K562 (cell line): ENCODE measurements at regions not wholly inside any gene's neighbourhood (a gene's known extent, or its start where the extent isn't known, plus 50 kb on each side); places are given as distances from the start of the nearest gene placed in this dataset.

Source experiments
- ATAC-seq: fragments of 200-7000 bp; cut with Tn5 transposase; 3 replicates; pipeline ENCODE4 v1.9.1; 2020; ENCODE audit warnings: moderate library complexity
- BruUV-seq: library from RNA; stranded (reverse); fragments of 400-500 nt; replicated peaks from 2 replicates; lab custom pipeline; 2021; lab: Mats Ljungman, UMichigan
- CTCF ChIA-PET: fragments of 300-600 bp; formaldehyde crosslinking; extraction: SDS; loops from one replicate; lab custom pipeline; 2021; ENCODE audit warnings: low intra/inter-chr PET ratio; lab: Yijun Ruan, JAX
- POLR2A ChIA-PET: fragments of 300-600, 350-650 bp; sonication (Branson Sonifier 250); formaldehyde crosslinking; extraction: SDS; loops from one replicate; lab custom pipeline; 2021; ENCODE audit warnings: antibody characterized with exemption, inconsistent platforms; lab: Yijun Ruan, JAX
- DNase-seq, 4 experiments: peaks; one replicate each; pipeline versions ENCODE4 v3.0.0 to v3.0.0-alpha.2; 2011 to 2018; ENCODE audit warnings: low spot score in 3 of 4, mixed read lengths in 3 of 4; ENCODE audit errors: extremely low read depth in 1 of 4
- FAIRE-seq: peaks from 2 replicates; lab custom pipeline; 2011; peaks lifted over from hg19 to GRCh38; lab: Jason Lieb, UNC
- H2AFZ ChIP-seq: 2 replicates; pipeline ENCODE4 v1.6.0; 2011; ENCODE audit warnings: low read depth, low read length, control low read depth, inconsistent platforms
- H3K27ac ChIP-seq: fragments of 200-600 bp; 3 replicates; pipeline ENCODE4 v1.8.0; 2011; ENCODE audit warnings: low read depth, mild to moderate bottlenecking, control low read depth, inconsistent platforms, low read length, moderate library complexity, mixed read lengths; ENCODE audit errors: extremely low read depth
- H3K27me3 ChIP-seq, 2 experiments: fragments of 300-600 bp in 1 of 2; 2 replicates in 1 of 2; 3 replicates in 1 of 2; pipeline versions ENCODE4 v1.6.0 to v1.8.0; 2011; ENCODE audit warnings: inconsistent platforms in 2 of 2, low read length in 2 of 2, mild to moderate bottlenecking in 1 of 2, mixed read lengths in 1 of 2, moderate library complexity in 1 of 2; ENCODE audit not compliant: control insufficient read depth in 2 of 2, insufficient read depth in 2 of 2
- H3K36me3 ChIP-seq: fragments of 300-600 bp; 3 replicates; pipeline ENCODE4 v1.8.0; 2011; ENCODE audit warnings: mild to moderate bottlenecking, low read length, inconsistent platforms; ENCODE audit not compliant: control insufficient read depth, insufficient read depth
- H3K4me1 ChIP-seq, 2 experiments: fragments of 200-600 bp in 1 of 2; replicated peaks in 1 of 2; 2 replicates in 1 of 2; 3 replicates in 1 of 2; pipeline versions ENCODE4 v1.5.1 to v1.8.0; 2011; ENCODE audit warnings: inconsistent platforms in 2 of 2, low read length in 2 of 2, mild to moderate bottlenecking in 1 of 2, mixed read lengths in 1 of 2, moderate library complexity in 1 of 2; ENCODE audit not compliant: control insufficient read depth in 2 of 2, insufficient read depth in 2 of 2
- H3K4me2 ChIP-seq: 2 replicates; pipeline ENCODE4 v1.6.1; 2011; ENCODE audit warnings: low read length, control low read depth, inconsistent platforms, mixed read lengths; ENCODE audit not compliant: insufficient read depth
- H3K4me3 ChIP-seq: fragments of 200-600 bp; sonication (generic), shearing (Covaris generic); 2 replicates; pipeline ENCODE4 v1.5.1; 2016; ENCODE audit warnings: control low read depth, inconsistent platforms
- H3K79me2 ChIP-seq: fragments of 200-600 bp; 3 replicates; pipeline ENCODE4 v1.8.0; 2011; ENCODE audit warnings: low read length, inconsistent platforms; ENCODE audit not compliant: control insufficient read depth, insufficient read depth
- H3K9ac ChIP-seq, 2 experiments: 2 replicates each; pipeline versions ENCODE4 v1.6.0 to v1.6.1; 2011; ENCODE audit warnings: low read depth in 2 of 2, low read length in 2 of 2, control low read depth in 1 of 2, inconsistent platforms in 1 of 2, mild to moderate bottlenecking in 1 of 2, mixed read lengths in 1 of 2; ENCODE audit not compliant: insufficient read depth in 1 of 2
- H3K9me1 ChIP-seq: one replicate; pipeline ENCODE4 v1.6.0; 2011; ENCODE audit warnings: inconsistent platforms, mild to moderate bottlenecking, low read length, moderate library complexity; ENCODE audit not compliant: control insufficient read depth, insufficient read depth
- H3K9me3 ChIP-seq: replicated peaks from 2 replicates; pipeline ENCODE4 v1.5.1; 2011; ENCODE audit warnings: low read depth, low read length, inconsistent platforms; ENCODE audit not compliant: control insufficient read depth, insufficient read depth
- H4K20me1 ChIP-seq: replicated peaks from 2 replicates; pipeline ENCODE4 v1.6.1; 2011; ENCODE audit warnings: low read length, inconsistent platforms, mixed read lengths; ENCODE audit not compliant: control insufficient read depth, insufficient read depth
- BRD4 ChIP-seq: fragments of 200-600 bp; sonication (generic); IDR thresholded peaks from 2 replicates; pipeline ENCODE4 v1.6.1; 2017; ENCODE audit warnings: inconsistent platforms
- CBFA2T2 ChIP-seq: fragments of 450-650 bp; conservative IDR thresholded peaks from 2 replicates; pipeline ENCODE4 v1.6.1; 2017; ENCODE audit warnings: mild to moderate bottlenecking
- CEBPB ChIP-seq: fragments of 450-650 bp; IDR thresholded peaks from 2 replicates; pipeline ENCODE4 v1.6.1; 2016; ENCODE audit warnings: missing genetic modification characterization, missing compliant biosample characterization
- CTCFL ChIP-seq: IDR thresholded peaks from 2 replicates; pipeline ENCODE4 v1.6.1; 2011; ENCODE audit warnings: borderline replicate concordance, low read depth, mild to moderate bottlenecking, moderate library complexity, low read length; ENCODE audit not compliant: insufficient read depth, poor library complexity, severe bottlenecking
- E2F3 ChIP-seq: fragments of 250-450 bp; sonication (Bioruptor Pico); IDR thresholded peaks from 2 replicates; pipeline ENCODE4 v1.4.0; 2020; ENCODE audit warnings: mild to moderate bottlenecking
- FOXJ3 ChIP-seq: sonication (generic); formaldehyde crosslinking; IDR thresholded peaks from 2 replicates; pipeline ENCODE4 v1.4.0; 2020; ENCODE audit warnings: mild to moderate bottlenecking, missing genetic modification reagents
- FOXK2 ChIP-seq, 2 experiments: fragments of 450-650 bp; IDR thresholded peaks in 1 of 2; conservative IDR thresholded peaks in 1 of 2; 2 replicates each; pipeline ENCODE4 v1.6.1; 2016; ENCODE audit warnings: low read depth in 2 of 2, mild to moderate bottlenecking in 1 of 2
- HDAC6 ChIP-seq: IDR thresholded peaks from 2 replicates; pipeline ENCODE4 v1.6.1; 2012; ENCODE audit warnings: low read depth, mild to moderate bottlenecking, control low read depth, inconsistent platforms, low read length, moderate library complexity
- HIVEP1 ChIP-seq: fragments of 250-450 bp; sonication (Bioruptor Pico); IDR thresholded peaks from 2 replicates; pipeline ENCODE4 v1.4.0; 2020; ENCODE audit warnings: mild to moderate bottlenecking
- KDM1A ChIP-seq, 2 experiments: fragments of 450-650 bp; IDR thresholded peaks; 2 replicates each; pipeline ENCODE4 v1.6.1; 2016; ENCODE audit warnings: mild to moderate bottlenecking in 2 of 2
- MCM2 ChIP-seq: fragments of 450-650 bp; IDR thresholded peaks from 2 replicates; pipeline ENCODE4 v1.6.1; 2017; ENCODE audit warnings: low read depth, mild to moderate bottlenecking
- PURB ChIP-seq: sonication (generic); formaldehyde crosslinking; IDR thresholded peaks from 2 replicates; pipeline ENCODE4 v1.9.0; 2021; ENCODE audit warnings: low read depth, mild to moderate bottlenecking, missing genetic modification reagents
- ZNF76 ChIP-seq: fragments of 250-450 bp; sonication (Bioruptor Pico); IDR thresholded peaks from 2 replicates; pipeline ENCODE4 v1.4.0; 2020; ENCODE audit warnings: mild to moderate bottlenecking, moderate library complexity, borderline replicate concordance
- WGBS: fragments of 100-300 bp; shearing (Covaris generic); methylation state at CpG from one replicate; pipeline ENCODE4 v1.1.6; 2016; ENCODE audit warnings: low coverage, mixed read lengths; ENCODE audit not compliant: insufficient coverage; ENCODE audit errors: missing lambda C conversion rate; 5-methylcytosine and 5-hydroxymethylcytosine counted together
- in situ Hi-C: fragments of 300-500 bp; cut with MboI; formaldehyde crosslinking; loops from 4 replicates; pipeline ENCODE4 v1.15.0; 2018; ENCODE audit warnings: inconsistent platforms, mixed read lengths
- intact Hi-C: fragments of 100-400 bp; cut with micrococcal nuclease; formaldehyde crosslinking; loops from 2 replicates; pipeline ENCODE4 v1.14.2; 2022
- TF ChIP-seq, protein P1 (sequence below): fragments of 250-450 bp; sonication (Bioruptor Pico); IDR thresholded peaks from 2 replicates; pipeline ENCODE4 v1.5.0; 2021; ENCODE audit warnings: mild to moderate bottlenecking, borderline replicate concordance
- TF ChIP-seq, protein P2 (sequence below): fragments of 250-450 bp; sonication (Bioruptor Pico); IDR thresholded peaks from 2 replicates; pipeline ENCODE4 v1.5.1; 2021; ENCODE audit warnings: mild to moderate bottlenecking

DNA sequence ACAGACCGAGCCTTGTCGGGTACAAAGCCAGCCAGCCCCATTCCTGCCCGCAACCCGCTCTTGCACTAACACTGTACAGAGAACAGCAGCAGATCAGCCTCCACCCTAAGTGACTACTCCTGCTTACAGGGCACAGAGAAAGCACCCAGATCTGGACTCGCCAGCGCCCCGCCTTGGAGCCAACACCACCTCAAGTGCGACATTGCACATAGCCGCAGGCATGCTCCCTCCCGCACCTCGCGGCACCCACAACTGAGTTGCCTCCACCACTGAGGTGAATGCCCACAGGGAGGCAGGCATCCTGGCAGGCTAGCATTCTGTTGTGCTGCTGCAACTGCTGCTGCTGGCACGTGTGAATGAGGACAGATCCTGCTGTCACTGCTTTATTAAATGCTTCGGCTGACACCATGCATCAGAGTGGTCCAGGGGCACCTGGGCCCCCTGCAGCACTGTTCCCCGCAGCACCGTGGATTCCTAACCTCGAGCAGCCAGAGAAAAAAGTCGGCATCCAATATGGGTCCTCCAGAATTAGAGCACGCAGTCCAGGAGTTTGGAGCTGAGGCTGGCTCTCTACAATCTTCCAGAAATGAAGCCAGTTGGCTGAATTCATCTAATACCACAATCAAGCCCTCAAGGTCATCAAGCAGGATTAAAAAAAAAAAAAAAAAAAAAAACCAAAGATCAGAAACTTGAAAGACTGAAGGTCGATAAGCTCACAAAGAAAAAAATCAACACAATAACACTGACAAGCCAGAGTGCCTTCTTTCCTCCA, 352.9 kb downstream of the GASK1B start:
- POLR2A ChIA-PET: no interaction called here
- H3K27me3 ChIP-seq: no peaks in the 10 kb centered on the region
- no peaks in the 10 kb centered on the region for H4K20me1 ChIP-seq
- BruUV-seq: no TSS peak
- DNase-seq: no peak
- under 1% methylated on average over 20 of the region's 20 CpGs for WGBS
- H3K4me1 ChIP-seq: no peaks in the 10 kb centered on the region
- intact Hi-C loops: no loop called here
- no peaks in the 10 kb centered on the region for H3K36me3 ChIP-seq
- H3K4me3 ChIP-seq: no peak overlapping the region
- H3K9ac ChIP-seq: no peak overlapping the region
- H3K79me2 ChIP-seq: no peaks in the 10 kb centered on the region
- no peak for TF ChIP-seq BRD4
- TF ChIP-seq KDM1A (IDR thresholded peaks at IDR 0.05): no peak
- TF ChIP-seq CEBPB: no peak
- no peak for TF ChIP-seq FOXK2 (conservative IDR thresholded peaks at IDR 0.05 in 1 of 2, IDR thresholded peaks at IDR 0.05 in 1 of 2; ENCODE audit: low read depth in 2 of 2)
- TF ChIP-seq, protein P1, sequence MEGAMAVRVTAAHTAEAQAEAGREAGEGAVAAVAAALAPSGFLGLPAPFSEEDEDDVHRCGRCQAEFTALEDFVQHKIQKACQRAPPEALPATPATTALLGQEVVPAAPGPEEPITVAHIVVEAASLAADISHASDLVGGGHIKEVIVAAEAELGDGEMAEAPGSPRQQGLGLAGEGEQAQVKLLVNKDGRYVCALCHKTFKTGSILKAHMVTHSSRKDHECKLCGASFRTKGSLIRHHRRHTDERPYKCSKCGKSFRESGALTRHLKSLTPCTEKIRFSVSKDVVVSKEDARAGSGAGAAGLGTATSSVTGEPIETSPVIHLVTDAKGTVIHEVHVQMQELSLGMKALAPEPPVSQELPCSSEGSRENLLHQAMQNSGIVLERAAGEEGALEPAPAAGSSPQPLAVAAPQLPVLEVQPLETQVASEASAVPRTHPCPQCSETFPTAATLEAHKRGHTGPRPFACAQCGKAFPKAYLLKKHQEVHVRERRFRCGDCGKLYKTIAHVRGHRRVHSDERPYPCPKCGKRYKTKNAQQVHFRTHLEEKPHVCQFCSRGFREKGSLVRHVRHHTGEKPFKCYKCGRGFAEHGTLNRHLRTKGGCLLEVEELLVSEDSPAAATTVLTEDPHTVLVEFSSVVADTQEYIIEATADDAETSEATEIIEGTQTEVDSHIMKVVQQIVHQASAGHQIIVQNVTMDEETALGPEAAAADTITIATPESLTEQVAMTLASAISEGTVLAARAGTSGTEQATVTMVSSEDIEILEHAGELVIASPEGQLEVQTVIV (CRISPR knock-in tag): no peak
- TF ChIP-seq FOXJ3 (CRISPR knock-in tag): no peak
- TF ChIP-seq, protein P2, sequence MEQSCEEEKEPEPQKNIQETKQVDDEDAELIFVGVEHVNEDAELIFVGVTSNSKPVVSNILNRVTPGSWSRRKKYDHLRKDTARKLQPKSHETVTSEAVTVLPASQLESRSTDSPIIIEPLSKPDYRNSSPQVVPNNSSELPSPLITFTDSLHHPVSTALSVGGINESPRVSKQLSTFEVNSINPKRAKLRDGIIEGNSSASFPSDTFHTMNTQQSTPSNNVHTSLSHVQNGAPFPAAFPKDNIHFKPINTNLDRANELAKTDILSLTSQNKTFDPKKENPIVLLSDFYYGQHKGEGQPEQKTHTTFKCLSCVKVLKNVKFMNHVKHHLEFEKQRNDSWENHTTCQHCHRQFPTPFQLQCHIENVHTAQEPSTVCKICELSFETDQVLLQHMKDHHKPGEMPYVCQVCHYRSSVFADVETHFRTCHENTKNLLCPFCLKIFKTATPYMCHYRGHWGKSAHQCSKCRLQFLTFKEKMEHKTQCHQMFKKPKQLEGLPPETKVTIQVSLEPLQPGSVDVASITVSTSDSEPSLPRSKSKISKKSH: no peak
- TF ChIP-seq MCM2: no peak
- no peak for TF ChIP-seq CBFA2T2
- no peak for TF ChIP-seq PURB
- no peak for TF ChIP-seq ZNF76
- no peak for TF ChIP-seq HDAC6
- no peak for TF ChIP-seq CTCFL
- no peak for TF ChIP-seq E2F3
- TF ChIP-seq HIVEP1 (CRISPR knock-in tag): no peak
- CTCF ChIA-PET: no interaction called here
- no peak overlapping the region for H2AFZ ChIP-seq
- H3K27ac ChIP-seq: no peak overlapping the region
- H3K9me3 ChIP-seq: no peaks in the 10 kb centered on the region
- no peaks in the 10 kb centered on the region for H3K9me1 ChIP-seq
- FAIRE-seq: no peak
- no peak for ATAC-seq
- H3K4me2 ChIP-seq: no peak overlapping the region
- in situ Hi-C loops: no loop called here
